Mesothelial cell of epicardium (in vitro differentiated cells): ENCODE measurements at regions not wholly inside any gene's neighbourhood (a gene's known extent, or its start where the extent isn't known, plus 50 kb on each side); places are given as distances from the start of the nearest gene placed in this dataset.

Experiments used
- DNase-seq, 2 experiments: peaks; one replicate each; pipeline ENCODE4 v3.0.0; 2021; ENCODE audit warnings: low spot score in 2 of 2; ENCODE audit not compliant: unreplicated experiment in 2 of 2
- H3K27ac Mint-ChIP-seq: 2 replicates; pipeline ENCODE4 v1.8.0; 2021; ENCODE audit warnings: mixed read lengths
- H3K27me3 Mint-ChIP-seq: 2 replicates; pipeline ENCODE4 v1.8.0; 2021; ENCODE audit warnings: low read depth, mixed read lengths
- H3K36me3 Mint-ChIP-seq: 2 replicates; pipeline ENCODE4 v1.8.0; 2021; ENCODE audit warnings: mixed read lengths
- H3K4me1 Mint-ChIP-seq: 2 replicates; pipeline ENCODE4 v1.8.0; 2021; ENCODE audit warnings: mixed read lengths
- H3K4me3 Mint-ChIP-seq: 2 replicates; pipeline ENCODE4 v1.8.0; 2021; ENCODE audit warnings: mild to moderate bottlenecking, moderate library complexity, mixed read lengths
- H3K9me3 Mint-ChIP-seq: 2 replicates; pipeline ENCODE4 v1.8.0; 2021; ENCODE audit warnings: mixed read lengths
- TF ChIP-seq, protein P1 (sequence below): fragments of 200-600 bp; sonication (generic); IDR thresholded peaks from one replicate; pipeline ENCODE4 v1.5.0; 2021; ENCODE audit warnings: antibody characterized with exemption; ENCODE audit not compliant: unreplicated experiment

- Mint-ChIP-seq H3K27ac (no peak overlapping the region), H3K27me3 (no peaks in the 10 kb centered on the region), H3K4me1 (peaks cover 36% of the 10 kb centered on the region), H3K36me3 (no peaks in the 10 kb centered on the region), H3K9me3 (no peaks in the 10 kb centered on the region), H3K4me3 (no peak overlapping the region)
- TF ChIP-seq, protein P1, sequence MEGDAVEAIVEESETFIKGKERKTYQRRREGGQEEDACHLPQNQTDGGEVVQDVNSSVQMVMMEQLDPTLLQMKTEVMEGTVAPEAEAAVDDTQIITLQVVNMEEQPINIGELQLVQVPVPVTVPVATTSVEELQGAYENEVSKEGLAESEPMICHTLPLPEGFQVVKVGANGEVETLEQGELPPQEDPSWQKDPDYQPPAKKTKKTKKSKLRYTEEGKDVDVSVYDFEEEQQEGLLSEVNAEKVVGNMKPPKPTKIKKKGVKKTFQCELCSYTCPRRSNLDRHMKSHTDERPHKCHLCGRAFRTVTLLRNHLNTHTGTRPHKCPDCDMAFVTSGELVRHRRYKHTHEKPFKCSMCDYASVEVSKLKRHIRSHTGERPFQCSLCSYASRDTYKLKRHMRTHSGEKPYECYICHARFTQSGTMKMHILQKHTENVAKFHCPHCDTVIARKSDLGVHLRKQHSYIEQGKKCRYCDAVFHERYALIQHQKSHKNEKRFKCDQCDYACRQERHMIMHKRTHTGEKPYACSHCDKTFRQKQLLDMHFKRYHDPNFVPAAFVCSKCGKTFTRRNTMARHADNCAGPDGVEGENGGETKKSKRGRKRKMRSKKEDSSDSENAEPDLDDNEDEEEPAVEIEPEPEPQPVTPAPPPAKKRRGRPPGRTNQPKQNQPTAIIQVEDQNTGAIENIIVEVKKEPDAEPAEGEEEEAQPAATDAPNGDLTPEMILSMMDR: no peak
- no peak for DNase-seq
These were observed 960.2 kb downstream of the TUSC7 start for GRCh38 chr3:117669774-117670173.

DNA sequence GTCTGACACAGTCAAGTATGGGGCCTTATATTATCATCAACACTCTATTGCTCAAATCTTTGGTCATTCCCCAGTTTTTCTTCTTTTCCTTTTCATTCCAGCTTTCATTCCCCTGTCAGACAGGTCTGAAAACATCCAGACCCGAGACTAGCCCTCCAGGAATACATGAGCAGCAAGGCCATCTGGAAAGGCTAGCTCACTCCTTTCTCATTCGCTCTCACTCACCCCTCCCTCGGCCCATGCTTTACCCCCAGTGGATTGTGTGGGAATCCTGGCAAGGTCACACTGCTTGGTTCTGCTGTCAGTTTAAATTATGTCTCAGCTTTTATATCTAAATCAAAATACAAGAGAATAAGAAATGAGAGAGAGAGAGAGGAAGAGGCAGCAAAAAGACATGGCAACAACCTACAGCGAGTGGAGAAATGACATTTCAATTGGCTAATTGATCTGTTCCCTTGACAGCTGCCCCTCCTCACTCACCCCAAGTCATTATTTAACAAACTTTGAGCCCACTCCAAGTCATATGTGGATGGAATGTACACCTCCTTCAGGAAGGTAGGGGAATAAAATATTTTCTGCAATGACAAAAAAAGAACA, 962.2 kb downstream of the TUSC7 start:
- Mint-ChIP-seq H3K27me3 (peaks cover 3% of the 10 kb centered on the region), H3K27ac (peak overlapping the region; percentile 21), H3K36me3 (no peaks in the 10 kb centered on the region), H3K9me3 (no peaks in the 10 kb centered on the region), H3K4me1 (peaks cover 21% of the 10 kb centered on the region), H3K4me3 (no peak overlapping the region)
- no peak for DNase-seq
- TF ChIP-seq, protein P1: no peak

DNA sequence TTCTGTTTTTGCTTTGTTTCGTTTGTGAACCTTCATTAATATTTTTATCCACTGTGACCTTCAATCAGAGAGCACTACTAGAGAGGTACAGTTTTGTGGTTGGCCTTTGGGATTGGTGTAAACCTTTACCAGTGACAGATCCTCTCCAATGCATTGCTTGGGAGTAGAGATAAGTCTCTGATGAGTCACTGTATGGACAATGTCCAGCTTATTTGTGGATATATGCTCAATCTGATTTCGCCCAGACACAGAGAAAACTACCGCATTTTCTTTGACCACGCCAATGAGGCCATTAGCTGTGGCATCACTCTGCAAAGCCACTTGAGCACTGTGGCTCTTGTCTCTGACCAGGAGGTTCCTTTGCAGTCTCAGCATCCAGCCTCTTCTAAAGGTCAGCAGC, 964.7 kb downstream of the TUSC7 start:
- TF ChIP-seq, protein P1: no peak
- Mint-ChIP-seq H3K4me1 (peaks cover 17% of the 10 kb centered on the region), H3K4me3 (no peak overlapping the region), H3K9me3 (no peaks in the 10 kb centered on the region), H3K27ac (no peak overlapping the region), H3K27me3 (peaks cover 3% of the 10 kb centered on the region), H3K36me3 (no peaks in the 10 kb centered on the region)
- DNase-seq: no peak

DNA sequence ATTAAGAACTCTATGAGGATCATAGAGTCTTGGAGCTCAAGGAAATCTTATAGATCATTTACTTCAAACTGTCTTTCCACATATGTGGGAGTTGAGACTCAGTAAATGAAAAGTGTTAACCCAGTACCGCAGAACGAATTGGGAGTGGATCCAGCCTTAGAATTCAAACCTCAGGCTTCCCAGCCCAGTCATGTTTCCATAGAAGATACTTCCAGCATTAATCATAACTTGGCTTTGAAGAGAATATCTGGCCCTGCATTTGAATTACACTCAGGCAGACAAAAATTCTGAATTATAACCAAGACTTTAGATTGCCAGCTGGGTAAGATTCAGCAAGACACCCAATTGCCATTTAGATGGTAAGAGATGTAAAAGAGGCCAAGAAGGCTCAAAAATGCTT, 972.0 kb downstream of the TUSC7 start:
- no peaks in the 10 kb centered on the region for H3K9me3 Mint-ChIP-seq
- H3K4me3 Mint-ChIP-seq: no peak overlapping the region
- H3K36me3 Mint-ChIP-seq: no peaks in the 10 kb centered on the region
- peaks cover 6% of the 10 kb centered on the region for H3K4me1 Mint-ChIP-seq
- no peak overlapping the region for H3K27ac Mint-ChIP-seq
- DNase-seq: no peak
- TF ChIP-seq, protein P1: no peak
- H3K27me3 Mint-ChIP-seq: peaks cover 8% of the 10 kb centered on the region

DNA sequence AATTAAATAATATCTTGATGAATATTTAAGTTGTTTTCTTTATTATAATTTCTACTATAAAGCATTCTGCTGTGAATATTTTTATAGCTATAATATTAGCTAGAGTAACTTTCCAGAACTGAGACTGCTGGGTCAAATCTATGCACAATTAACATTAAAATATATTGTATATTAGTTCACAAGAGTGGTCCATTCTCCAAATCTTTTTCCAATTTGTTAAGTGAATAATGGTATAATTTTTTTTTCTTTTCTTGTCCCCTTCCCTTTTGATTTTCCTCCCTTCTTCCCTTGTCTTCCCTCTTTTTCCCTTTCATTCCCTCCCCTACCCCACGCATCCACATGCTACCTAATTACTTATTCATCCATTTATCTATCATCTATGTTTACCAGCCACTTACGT, 977.5 kb downstream of the TUSC7 start:
- TF ChIP-seq, protein P1: no peak
- Mint-ChIP-seq H3K4me1 (peaks cover 3% of the 10 kb centered on the region), H3K36me3 (no peaks in the 10 kb centered on the region), H3K9me3 (no peaks in the 10 kb centered on the region), H3K27me3 (peaks cover 21% of the 10 kb centered on the region), H3K27ac (no peak overlapping the region), H3K4me3 (no peak overlapping the region)
- DNase-seq: no peak

GRCh38 chr3:117688583-117688982, 979.0 kb downstream of the TUSC7 start:
- Mint-ChIP-seq H3K4me3 (no peak overlapping the region), H3K36me3 (no peaks in the 10 kb centered on the region)
- TF ChIP-seq, protein P1: no peak

More at GRCh38 chr3:117688583-117688982, 979.0 kb downstream of the TUSC7 start:
- no peak for DNase-seq
- Mint-ChIP-seq H3K27ac (no peak overlapping the region), H3K27me3 (peaks cover 16% of the 10 kb centered on the region), H3K9me3 (no peaks in the 10 kb centered on the region), H3K4me1 (peaks cover 3% of the 10 kb centered on the region)
